ENCODE measurements at regions not wholly inside any gene's neighbourhood (a gene's known extent, or its start where the extent isn't known, plus 50 kb on each side); places are given as distances from the start of the nearest gene placed in this dataset.

DNA sequence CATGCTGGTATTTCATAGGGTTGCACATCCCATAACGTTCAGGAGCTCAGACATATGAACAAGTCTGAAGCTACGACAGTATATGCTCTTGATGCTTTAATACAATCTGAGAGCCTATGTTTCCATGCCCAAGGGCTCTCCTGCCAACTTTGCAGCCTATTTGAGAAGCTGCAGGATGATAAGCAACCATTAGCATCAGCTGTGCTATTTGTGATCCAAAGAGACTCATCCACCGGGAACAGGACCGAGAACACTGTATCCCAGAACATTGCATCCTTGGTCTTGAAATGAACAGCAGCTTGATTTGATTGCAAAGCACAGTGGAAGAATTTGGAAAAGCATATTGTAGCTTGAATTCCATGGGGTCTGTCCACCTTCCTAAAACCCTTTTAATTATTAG is 156.2 kb upstream of the PTER start:
- no peaks in the 10 kb centered on the region for H3K9me2 ChIP-seq (replicated peaks; ENCODE audit: insufficient read depth, low read length)
- H3K4me3 ChIP-seq (ENCODE audit: insufficient read depth, low read length, poor library complexity, severe bottlenecking), result no peak overlapping the region
- no peaks in the 10 kb centered on the region for H3K36me3 ChIP-seq (ENCODE audit: low read length)
- no peaks in the 10 kb centered on the region for H3F3A ChIP-seq (ENCODE audit: insufficient read depth)
- H3K4me2 ChIP-seq (ENCODE audit: low read depth, low read length, poor library complexity, severe bottlenecking), result no peak overlapping the region
- TF ChIP-seq, protein P1, sequence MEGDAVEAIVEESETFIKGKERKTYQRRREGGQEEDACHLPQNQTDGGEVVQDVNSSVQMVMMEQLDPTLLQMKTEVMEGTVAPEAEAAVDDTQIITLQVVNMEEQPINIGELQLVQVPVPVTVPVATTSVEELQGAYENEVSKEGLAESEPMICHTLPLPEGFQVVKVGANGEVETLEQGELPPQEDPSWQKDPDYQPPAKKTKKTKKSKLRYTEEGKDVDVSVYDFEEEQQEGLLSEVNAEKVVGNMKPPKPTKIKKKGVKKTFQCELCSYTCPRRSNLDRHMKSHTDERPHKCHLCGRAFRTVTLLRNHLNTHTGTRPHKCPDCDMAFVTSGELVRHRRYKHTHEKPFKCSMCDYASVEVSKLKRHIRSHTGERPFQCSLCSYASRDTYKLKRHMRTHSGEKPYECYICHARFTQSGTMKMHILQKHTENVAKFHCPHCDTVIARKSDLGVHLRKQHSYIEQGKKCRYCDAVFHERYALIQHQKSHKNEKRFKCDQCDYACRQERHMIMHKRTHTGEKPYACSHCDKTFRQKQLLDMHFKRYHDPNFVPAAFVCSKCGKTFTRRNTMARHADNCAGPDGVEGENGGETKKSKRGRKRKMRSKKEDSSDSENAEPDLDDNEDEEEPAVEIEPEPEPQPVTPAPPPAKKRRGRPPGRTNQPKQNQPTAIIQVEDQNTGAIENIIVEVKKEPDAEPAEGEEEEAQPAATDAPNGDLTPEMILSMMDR (IDR thresholded peaks at IDR 0.05; ENCODE audit: insufficient read depth, low read length, poor library complexity, severe bottlenecking), result no peak
- TF ChIP-seq EZH2phosphoT487 (conservative IDR thresholded peaks at IDR 0.05; ENCODE audit: low read length), result no peak
- H3K27me3 ChIP-seq (ENCODE audit: low read length), result no peaks in the 10 kb centered on the region
- no peaks in the 10 kb centered on the region for H3K79me2 ChIP-seq (ENCODE audit: insufficient read depth, low read length)
- H2AFZ ChIP-seq (ENCODE audit: low read depth, low read length, severe bottlenecking), result no peak overlapping the region
- no peaks in the 10 kb centered on the region for H3K9me3 ChIP-seq (ENCODE audit: insufficient read depth, low read length)
- no peak overlapping the region for H3K27ac ChIP-seq (ENCODE audit: low read depth, low read length)
- H3K9ac ChIP-seq (ENCODE audit: low read length), result no peak overlapping the region
- H4K20me1 ChIP-seq (ENCODE audit: low read depth, low read length), result no peaks in the 10 kb centered on the region

DNA sequence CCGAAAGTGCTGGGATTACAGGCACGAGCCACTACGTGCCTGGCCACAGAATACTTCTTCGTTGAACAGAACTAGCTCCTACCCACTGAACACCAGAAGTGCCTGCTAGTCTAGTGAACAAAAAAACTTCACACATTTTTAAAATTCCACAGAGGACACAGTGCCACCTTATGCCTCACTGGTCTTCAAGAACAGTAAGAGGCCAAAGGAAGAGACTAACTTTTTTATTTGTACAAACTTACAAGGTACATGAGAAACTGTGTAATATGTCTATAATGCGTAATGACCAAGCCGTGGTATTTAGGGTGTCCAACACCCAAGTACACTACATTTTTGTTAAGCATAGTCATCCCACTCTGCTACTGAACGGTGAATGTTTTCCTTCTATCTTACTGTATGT is 144.4 kb upstream of the PTER start:
- Histone ChIP-seq H3K4me3 (ENCODE audit: insufficient read depth, low read length, poor library complexity, severe bottlenecking) (no peak overlapping the region), H3K27me3 (ENCODE audit: low read length) (no peaks in the 10 kb centered on the region), H4K20me1 (ENCODE audit: low read depth, low read length) (no peaks in the 10 kb centered on the region), H3K9ac (ENCODE audit: low read length) (no peak overlapping the region), H3K36me3 (ENCODE audit: low read length) (no peaks in the 10 kb centered on the region), H3K79me2 (ENCODE audit: insufficient read depth, low read length) (no peaks in the 10 kb centered on the region), H3K4me2 (ENCODE audit: low read depth, low read length, poor library complexity, severe bottlenecking) (no peak overlapping the region), H3K9me3 (ENCODE audit: insufficient read depth, low read length) (no peaks in the 10 kb centered on the region), H3K9me2 (replicated peaks; ENCODE audit: insufficient read depth, low read length) (no peaks in the 10 kb centered on the region), H2AFZ (ENCODE audit: low read depth, low read length, severe bottlenecking) (no peak overlapping the region), H3F3A (ENCODE audit: insufficient read depth) (no peaks in the 10 kb centered on the region), H3K27ac (ENCODE audit: low read depth, low read length) (no peak overlapping the region)
- TF ChIP-seq, protein P1 (IDR thresholded peaks at IDR 0.05; ENCODE audit: insufficient read depth, low read length, poor library complexity, severe bottlenecking), result no peak
- TF ChIP-seq EZH2phosphoT487 (conservative IDR thresholded peaks at IDR 0.05; ENCODE audit: low read length), result no peak

DNA sequence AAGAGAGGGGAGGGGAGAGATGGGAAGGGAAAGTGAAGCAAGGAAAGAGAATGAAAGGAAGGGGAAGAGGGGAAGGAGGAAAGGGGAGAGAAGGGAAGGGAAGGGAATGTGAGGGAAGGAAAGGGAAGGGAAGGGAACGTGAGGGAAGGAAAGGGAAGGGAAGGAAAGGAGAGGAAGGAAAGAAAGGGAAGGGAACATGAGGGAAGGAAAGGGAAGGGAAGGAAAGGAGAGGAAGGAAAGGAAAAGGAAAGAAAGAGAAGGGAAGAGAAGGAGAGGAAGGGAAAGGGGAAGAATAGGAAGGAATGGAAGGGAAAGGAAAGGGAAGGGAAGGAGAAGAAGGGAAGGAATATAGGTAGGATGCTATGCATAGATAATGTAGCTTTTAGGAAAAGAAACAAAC is 139.7 kb upstream of the PTER start:
- no peaks in the 10 kb centered on the region for H3K9me2 ChIP-seq (replicated peaks; ENCODE audit: insufficient read depth, low read length)
- H3K9me3 ChIP-seq (ENCODE audit: insufficient read depth, low read length), result no peaks in the 10 kb centered on the region
- H3K4me3 ChIP-seq (ENCODE audit: insufficient read depth, low read length, poor library complexity, severe bottlenecking), result no peak overlapping the region
- H2AFZ ChIP-seq (ENCODE audit: low read depth, low read length, severe bottlenecking), result no peak overlapping the region
- H3K27me3 ChIP-seq (ENCODE audit: low read length), result no peaks in the 10 kb centered on the region
- TF ChIP-seq, protein P1 (IDR thresholded peaks at IDR 0.05; ENCODE audit: insufficient read depth, low read length, poor library complexity, severe bottlenecking), result no peak
- no peak for TF ChIP-seq EZH2phosphoT487 (conservative IDR thresholded peaks at IDR 0.05; ENCODE audit: low read length)
- no peaks in the 10 kb centered on the region for H4K20me1 ChIP-seq (ENCODE audit: low read depth, low read length)
- H3K79me2 ChIP-seq (ENCODE audit: insufficient read depth, low read length), result no peaks in the 10 kb centered on the region
- H3K36me3 ChIP-seq (ENCODE audit: low read length), result no peaks in the 10 kb centered on the region
- H3K4me2 ChIP-seq (ENCODE audit: low read depth, low read length, poor library complexity, severe bottlenecking), result no peak overlapping the region
- H3F3A ChIP-seq (ENCODE audit: insufficient read depth), result no peaks in the 10 kb centered on the region
- H3K9ac ChIP-seq (ENCODE audit: low read length), result no peak overlapping the region
- H3K27ac ChIP-seq (ENCODE audit: low read depth, low read length), result no peak overlapping the region

- H3K4me3 ChIP-seq (ENCODE audit: insufficient read depth, low read length, poor library complexity, severe bottlenecking), result no peak overlapping the region
- no peaks in the 10 kb centered on the region for H3K36me3 ChIP-seq (ENCODE audit: low read length)
- no peaks in the 10 kb centered on the region for H3K79me2 ChIP-seq (ENCODE audit: insufficient read depth, low read length)
- H3K4me2 ChIP-seq (ENCODE audit: low read depth, low read length, poor library complexity, severe bottlenecking), result no peak overlapping the region
- no peak overlapping the region for H2AFZ ChIP-seq (ENCODE audit: low read depth, low read length, severe bottlenecking)
- no peaks in the 10 kb centered on the region for H3K9me3 ChIP-seq (ENCODE audit: insufficient read depth, low read length)
- no peaks in the 10 kb centered on the region for H3K9me2 ChIP-seq (replicated peaks; ENCODE audit: insufficient read depth, low read length)
- TF ChIP-seq, protein P1 (IDR thresholded peaks at IDR 0.05; ENCODE audit: insufficient read depth, low read length, poor library complexity, severe bottlenecking), result no peak
- no peak for TF ChIP-seq EZH2phosphoT487 (conservative IDR thresholded peaks at IDR 0.05; ENCODE audit: low read length)
- H4K20me1 ChIP-seq (ENCODE audit: low read depth, low read length), result no peaks in the 10 kb centered on the region
- H3K27me3 ChIP-seq (ENCODE audit: low read length), result no peaks in the 10 kb centered on the region
- no peak overlapping the region for H3K9ac ChIP-seq (ENCODE audit: low read length)
- no peak overlapping the region for H3K27ac ChIP-seq (ENCODE audit: low read depth, low read length)
- no peaks in the 10 kb centered on the region for H3F3A ChIP-seq (ENCODE audit: insufficient read depth)
Observed at GRCh38 chr10:16297642-16298041, 139.2 kb upstream of the PTER start.

Measured in SU-DHL-6 (cell line).